Islet precursor cell (in vitro differentiated cells): ENCODE measurements at regions not wholly inside any gene's neighbourhood (a gene's known extent, or its start where the extent isn't known, plus 50 kb on each side); places are given as distances from the start of the nearest gene placed in this dataset.
"Not testable (repeated sequence)": the region's sequence is repeated elsewhere in the genome, so short reads cannot be mapped to it uniquely, and the experiment has no call there.

Source experiments
- DNase-seq: peaks from one replicate; pipeline ENCODE4 v3.0.0-alpha.2; 2018

DNA sequence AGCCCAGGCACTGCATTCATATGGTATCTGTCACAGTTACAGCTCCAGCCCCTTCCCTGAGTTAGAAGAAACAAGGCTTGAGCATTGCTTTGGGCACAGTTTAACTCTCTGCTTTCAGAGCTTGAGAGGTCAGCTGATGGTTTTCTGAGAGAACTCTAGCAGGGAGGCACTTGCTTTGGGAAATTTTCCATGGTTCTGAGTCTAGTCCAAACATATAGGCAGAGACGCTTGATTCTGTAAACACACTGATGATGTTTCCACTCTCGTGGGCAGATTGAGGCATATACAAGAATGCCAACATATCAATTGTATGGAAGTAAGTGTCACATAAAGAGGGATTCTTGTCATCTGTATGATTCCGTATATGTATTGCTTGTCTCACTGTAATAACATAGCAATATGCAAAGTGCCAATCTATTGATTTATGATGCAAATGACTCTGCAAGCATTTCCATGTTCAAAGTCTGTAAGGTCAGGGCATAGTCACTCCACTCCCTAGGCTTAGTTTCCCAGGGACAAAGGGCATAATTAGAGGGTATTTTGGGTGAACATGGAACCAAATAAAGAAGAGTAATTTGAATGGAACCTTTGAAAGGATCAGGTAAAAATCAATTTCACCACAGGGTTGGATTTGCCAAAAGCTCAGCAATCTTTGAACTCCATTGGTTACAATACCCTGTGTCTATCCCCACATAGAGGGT is 239.0 kb downstream of the INHBA start:
- no peak for DNase-seq

DNA sequence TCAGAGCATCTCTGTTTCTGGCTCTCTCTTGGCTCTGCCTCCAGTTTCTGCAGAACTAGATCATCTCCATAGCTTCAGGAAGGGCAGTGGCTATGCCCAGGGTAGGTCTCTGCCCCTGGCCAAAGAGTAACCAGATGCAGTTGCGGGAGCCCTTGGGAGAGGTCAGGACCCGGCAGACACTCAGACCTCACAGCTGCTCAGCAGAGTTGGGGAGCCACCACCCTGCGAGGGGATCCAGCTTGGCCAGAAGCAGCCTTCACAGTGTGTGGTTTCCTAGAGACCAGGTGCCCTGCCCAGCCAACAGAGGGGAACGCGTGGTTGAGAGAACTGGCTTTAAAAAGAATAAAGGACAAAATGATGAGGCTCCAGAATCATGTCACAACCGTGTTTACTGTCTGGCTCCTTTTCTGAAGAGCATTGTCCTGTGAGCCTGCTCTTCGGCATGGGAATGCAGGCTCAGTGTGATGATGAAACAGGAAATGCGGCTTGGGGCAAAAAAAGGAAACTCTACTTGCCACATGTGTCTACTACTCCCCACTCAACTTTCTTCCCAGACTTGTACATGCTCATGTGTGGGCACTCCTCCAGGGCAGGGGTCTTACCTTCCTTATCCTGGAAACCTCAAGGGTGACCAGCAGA is 243.1 kb downstream of the INHBA start:
- no peak for DNase-seq

DNA sequence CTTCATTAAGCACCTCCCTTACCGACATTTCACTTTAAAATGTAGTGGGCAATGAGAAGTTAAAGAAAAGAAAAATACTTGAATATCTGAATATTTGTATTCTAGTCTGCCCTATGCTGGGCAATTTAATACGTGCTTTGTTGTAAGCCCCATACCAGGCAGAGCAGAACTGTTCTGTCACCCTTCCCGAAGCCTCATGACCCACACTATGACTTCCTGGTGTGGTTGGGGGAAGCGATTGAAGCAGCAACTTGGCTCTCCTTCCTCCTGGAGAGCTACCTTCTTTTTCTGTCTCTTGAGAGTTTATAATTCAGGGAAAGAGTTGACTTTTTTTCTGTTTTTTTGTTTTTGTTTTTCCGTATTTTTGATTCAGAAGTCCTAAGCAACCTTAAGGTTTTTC is 243.7 kb downstream of the INHBA start:
- DNase-seq = no peak

DNA sequence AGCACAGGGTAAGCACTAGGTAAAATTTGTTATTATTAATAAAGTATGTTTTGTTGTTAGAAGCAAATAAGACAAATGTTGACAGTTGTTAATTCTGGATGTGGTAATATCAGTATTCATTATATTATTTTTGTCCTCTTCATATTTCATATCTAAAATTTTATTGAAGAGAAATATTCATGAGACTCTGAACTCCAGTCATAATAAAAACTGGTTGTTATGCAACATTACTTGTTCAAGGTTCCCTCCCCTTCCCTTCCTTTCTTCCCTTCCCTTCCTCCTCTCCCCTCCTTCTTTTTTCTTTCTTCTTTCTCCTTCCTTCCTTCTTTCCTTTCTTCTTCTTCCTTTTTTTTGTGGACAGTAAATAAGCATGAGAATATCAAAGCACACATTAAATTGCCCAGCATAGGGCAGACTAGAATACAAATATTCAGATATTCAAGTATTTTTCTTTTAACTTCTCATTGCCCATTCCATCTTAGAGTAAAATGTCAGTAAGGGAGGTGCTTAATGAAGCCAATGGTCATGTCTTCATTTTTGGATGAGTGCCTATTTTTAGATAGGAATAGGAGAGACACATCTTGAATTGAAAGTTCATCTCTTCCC is 245.0 kb downstream of the INHBA start:
- DNase-seq = no peak

DNA sequence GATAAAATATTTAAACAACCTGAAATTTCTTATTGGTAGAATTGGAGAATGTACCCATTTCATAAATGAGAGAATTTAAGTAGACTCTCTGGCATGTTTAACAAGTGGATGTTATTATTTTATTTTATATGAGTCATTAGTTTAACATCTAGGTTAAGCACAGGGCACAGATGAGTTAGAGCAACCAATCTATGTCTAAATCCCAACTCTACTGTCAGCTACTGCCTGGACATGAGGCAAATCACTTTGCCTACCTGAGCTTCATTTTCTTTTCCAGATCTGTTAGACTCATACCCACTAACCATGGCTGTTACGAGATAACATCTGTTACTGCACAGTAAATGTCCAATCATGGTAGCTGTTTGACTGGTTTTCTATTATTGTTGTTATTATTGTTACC is 251.1 kb downstream of the INHBA start:
- no peak for DNase-seq

DNA sequence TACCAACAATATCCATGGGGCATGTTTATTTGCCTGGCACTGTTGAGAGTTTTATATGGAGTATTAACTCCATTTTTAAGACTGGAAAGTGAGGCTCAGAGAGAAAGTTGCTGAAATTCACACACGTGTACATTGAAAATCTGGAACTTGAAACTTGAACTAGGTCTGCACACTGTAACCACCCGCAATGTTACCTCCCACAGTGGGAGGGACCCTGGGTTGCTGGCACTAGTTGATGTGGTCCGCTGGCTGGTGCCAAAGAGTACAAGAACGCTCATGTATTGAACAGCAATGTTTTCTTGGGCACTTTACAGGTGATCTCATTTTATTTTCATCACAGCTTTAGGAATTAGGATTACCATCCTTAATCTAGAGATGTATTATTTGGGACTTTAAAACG is 253.2 kb downstream of the INHBA start:
- DNase-seq = no peak

DNA sequence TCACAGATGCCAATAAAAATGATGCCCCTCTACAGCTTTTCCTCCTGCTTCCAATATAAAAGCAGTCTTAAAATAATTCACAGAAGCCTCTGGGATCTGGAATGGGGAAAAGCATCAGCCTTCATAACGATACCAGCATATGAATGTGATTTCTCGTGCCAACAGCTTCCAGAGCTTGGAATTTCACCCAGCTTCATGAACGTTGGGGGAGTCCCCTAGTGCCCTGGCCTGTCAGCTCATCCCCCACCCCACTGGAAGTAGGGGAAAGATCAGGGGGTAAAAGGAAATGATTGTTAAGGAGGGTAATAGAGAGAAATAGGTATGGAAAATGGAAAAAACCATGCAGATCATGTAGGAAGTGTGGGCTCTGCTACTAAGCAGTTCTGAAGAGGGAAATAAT is 253.6 kb downstream of the INHBA start:
- DNase-seq = no peak

DNA sequence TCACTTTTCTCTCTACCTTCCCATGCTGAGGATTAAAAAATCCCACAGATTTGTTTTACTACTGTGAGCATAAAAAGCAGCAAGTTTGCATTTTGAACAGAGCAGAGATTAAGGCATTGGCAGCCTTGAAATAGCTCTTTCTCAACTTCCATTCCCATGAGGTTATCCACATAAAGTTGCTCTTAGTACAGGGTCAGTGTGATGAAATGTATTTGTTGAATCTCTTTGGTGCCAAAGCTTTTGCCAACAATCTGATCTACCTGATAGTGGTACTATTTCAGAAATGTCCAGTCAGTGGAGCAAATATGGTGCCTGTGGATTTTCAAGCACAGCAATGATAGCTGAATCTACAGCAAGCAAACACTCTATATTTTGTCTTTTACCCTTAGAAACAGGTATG is 254.8 kb downstream of the INHBA start:
- DNase-seq = no peak

DNA sequence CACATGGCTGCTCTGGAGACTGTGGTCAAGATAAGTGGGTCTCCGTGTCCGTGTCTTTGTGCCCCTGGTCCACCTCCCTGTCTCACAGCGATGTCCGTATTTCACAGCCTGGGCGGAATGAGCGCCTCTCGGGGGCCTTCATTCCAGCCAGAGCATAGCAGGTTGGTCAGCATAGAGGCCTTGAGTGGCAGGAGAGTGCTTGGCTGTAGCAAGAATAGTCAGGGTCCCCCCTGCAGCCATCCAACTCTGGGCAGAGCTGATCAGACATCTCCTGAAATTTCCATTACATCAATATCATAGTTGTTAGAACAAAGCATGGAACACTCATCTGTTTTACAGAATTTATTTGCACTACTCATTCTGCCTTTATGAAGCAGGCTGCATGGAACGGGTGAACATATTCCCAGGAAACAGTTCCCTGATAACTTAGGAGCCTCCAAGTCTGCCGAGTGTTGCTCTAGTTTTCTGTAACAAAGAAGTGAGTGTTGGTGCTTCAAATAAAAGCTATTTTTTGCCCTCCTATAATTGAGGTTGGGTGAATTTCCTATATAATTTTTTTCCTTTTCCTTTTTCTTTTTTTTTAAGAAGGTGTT is 255.3 kb downstream of the INHBA start:
- no peak for DNase-seq

DNA sequence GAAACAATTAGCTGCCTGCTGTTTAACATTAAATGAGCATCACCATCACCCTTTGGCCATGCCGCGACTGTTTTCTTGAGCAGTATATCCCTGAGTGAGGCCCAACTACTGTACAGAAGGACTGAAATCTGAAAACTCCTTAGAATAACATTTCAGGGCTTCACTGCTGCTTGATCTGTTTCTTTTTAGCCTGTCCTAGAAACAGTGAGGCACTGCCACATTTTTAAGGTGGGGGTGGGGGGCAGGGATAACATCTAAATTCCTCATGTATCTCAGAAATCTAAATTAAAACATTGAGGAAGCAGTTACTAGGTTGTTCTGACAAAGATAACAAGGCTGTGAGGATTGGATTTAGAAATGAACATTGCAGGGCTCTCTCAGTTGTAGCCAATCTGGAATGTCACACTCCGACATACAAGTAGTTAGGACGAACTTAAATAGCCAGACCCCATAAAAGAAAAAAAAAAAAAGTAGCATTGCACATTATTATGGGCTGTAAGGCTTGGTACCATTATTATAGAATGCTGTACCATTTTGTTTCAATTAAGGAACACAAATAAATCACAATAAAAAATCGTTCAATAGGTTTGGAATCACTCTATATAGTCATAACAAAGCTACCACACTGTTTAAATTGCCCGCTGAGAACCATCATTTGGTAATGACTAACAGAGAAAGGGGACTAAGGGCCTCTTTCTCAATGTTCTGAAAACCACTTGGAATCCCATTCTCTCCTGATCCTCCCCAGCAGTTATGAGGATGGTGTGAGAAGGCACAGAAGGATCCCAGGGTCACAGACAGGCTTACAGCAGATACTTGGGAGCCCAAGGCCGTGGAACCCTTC is 256.1 kb downstream of the INHBA start:
- no peak for DNase-seq

DNA sequence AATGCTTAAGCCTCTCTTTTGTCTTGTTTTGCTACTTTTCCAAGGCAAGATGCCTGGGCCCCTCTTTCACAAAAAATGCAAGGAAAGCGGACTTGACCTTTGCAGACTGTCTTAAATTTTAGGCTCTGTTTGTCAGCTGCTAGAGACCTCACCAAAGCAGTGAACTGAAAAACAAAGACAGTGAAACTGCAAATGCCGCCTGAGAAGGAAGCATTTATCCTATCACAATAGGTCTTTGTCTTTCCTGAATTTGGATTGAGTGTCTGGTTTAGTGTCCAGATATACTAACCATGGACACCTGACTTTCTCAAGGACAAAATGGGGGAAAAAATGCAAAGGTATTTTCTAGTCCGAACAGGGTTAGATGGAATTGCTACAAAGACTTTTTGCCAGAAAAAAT is 256.9 kb downstream of the INHBA start:
- DNase-seq = no peak

DNA sequence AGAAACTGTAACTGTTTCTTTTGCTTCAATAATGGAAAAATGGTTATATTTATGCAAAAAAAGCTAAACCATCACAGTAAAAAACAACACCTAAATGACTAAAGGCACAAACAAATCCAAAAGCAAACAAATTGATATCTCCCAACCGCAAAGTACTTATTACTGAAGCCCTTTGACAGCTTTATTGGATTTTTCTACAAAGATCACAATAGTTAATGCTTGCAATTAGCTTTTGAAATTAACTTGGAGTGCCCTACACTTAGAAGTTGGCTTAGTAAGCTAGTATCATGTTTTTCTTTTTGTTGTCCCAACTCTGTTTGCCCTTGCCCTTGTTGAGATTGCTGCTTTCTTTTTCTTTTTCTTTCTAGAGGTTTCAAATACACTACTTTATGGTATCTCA is 257.5 kb downstream of the INHBA start:
- DNase-seq = no peak

DNA sequence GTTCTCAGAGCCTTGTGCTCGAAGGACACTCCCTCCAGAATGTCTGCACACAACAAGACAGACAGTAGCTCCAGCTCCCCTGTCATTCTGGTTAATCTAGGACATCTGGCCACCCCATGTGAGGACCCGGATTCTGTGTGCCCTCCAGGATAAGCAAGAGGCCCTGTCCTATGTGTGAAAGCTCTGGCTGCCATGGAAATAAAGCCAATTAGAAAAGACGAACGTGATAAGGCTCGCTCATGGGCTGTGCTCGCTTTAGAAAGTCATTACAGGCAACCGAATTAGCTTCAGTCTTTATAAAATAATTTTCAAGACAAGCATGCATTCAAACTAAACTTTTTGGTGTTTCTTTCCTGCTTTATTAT is 263.4 kb downstream of the INHBA start:
- DNase-seq = no peak

DNA sequence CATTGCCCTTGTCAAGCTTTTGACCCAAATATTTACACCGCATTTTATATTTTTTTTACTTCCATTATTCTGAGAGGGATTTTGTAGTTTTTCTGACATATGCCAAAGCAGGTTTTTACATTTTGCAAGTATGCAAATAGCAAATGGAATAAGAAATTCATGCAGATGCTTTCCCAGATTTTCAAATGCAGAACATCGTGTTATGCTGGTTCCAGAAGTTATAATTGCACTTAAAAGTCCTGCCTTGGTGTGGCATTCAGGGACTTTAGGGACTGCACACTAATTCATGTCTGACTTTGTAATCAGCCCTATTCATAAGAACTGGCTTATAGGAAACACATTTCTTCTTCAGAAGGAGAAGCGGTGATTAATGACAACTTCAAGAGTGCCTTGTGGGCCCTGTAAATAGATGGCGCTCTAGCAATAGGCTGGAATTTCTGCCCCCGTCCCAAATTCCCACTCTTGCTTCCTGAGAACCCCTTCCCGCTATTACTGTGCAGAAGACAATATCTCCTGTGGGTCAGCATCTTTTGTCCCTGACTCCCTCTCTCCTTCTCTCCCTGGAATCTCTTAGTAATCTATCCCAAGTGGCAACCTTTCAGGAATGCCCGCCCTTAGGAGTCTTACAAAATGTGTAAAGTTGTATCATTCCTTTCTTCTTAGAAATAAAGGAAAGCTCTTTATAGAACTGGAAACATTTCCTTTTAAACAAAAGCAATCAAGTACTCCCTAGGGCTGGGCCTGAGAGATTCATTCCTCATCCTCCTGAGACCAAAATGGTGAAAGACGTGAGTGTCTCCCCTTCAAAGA is 264.0 kb downstream of the INHBA start:
- no peak for DNase-seq

DNA sequence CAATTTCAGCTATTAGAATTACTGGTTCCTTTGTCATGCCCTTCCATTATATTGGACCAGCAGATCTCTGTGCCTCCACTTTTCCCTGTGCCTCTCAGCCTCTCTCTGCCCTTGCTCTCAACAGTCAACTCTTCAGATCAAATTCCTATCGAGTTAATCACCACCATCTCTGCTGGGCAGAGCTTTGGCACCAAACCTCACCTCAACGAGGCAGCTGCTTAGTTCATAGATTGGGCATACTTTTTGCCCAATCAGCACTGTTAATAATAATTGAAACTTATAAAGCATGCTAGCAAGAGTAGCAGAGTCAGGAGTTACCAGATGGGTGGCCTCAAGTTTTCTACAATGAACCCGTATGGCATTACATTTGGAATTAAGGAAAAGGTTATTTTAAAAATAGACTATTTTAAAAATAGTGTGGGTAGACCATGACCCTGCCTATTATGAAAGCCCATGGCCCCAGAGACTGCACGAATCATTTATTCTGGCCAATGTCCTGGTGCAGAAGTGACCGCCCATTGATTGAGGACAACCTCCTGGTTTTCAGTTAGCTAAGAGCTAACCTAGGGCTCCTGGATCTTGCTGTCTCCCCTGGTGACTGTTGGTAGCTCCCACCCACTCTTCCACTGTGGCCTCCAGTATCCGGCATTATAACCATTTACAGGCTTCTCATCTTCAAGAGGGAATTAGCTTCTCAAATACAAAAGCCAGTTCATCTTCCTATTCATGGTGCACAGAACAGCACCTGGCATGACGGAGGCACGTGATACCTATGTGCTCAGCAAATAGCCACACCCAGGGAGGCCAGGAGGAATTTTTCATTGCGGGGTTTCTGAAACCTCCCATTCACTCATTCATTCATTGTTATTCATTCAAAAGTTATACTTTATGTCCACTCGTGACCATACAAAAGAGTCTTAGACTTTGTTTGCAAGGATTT is 265.4 kb downstream of the INHBA start:
- no peak for DNase-seq

DNA sequence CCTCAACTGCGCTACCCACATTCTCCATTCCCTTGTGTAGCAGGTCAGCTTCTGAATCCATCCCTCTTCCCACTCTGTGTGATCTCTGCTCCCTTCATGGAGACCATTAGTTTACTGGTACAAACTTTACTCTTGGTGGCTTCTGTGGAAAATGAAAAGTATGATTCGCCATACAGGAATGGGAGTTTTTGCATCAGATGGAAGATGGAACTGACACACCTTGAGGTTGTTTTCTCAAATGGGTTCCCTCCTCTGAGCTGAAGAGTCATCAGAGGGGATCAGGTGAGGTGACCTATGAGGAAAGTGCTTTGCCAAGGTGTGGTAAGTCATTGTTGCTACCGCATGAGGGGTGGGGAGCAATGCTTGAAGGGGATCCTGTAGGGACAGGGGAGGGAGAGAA is 266.8 kb downstream of the INHBA start:
- DNase-seq = no peak

DNA sequence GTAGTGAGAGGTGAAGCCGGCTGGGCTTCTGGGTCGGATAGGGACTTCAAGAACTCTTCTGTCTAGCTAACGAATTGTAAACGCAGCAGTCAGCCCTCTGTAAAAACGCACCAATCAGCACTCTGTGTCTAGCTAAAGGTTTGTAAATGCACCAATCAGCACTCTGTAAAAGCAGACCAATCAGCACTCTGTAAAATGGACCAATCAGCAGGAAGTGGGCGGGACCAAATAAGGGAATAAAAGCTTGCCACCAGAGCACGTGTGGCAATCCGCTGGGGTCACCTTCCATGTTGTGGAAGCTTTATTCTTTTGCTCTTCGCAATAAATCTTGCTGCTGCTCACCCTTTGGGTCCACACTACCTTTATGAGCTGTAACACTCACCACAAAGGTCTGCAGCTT is 267.9 kb downstream of the INHBA start:
- DNase-seq = not testable (repeated sequence)

DNA sequence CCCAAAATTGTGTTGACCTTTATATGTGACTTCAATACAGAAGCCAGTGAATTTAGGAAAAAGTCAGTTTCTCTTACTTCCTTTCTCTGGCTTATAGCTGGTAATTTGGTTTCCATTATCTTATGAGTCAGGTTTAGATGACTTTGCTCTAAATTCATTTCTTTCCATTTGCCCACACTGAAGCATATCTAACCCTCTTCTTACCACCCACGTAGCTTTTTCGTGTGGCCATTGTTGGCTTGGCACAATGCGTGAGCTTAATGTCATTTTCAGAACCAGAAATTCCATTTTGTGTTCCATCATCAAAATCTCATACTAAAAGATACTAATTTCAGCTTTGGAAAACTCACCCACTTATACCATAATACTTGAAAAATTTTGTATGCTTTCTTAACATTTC is 271.2 kb downstream of the INHBA start:
- no peak for DNase-seq

DNA sequence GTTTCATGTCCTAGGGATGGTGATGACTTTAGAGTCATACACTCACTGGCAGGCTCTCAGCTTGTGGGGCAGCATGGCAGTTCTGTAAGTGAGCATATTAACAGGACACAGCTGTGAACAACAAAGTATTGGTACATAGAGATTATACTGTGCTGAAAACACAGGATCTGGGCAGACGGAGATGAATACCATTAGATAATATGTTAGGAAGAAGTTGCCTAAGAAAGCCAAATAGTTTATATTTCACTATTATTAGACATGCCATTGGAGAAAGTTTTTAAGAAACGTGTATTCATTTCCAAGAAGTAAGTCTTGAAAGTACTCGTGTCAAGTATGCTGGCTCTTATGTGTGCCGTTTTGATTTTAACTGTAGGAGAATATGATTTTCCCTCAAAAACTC is 274.5 kb downstream of the INHBA start:
- no peak for DNase-seq

DNA sequence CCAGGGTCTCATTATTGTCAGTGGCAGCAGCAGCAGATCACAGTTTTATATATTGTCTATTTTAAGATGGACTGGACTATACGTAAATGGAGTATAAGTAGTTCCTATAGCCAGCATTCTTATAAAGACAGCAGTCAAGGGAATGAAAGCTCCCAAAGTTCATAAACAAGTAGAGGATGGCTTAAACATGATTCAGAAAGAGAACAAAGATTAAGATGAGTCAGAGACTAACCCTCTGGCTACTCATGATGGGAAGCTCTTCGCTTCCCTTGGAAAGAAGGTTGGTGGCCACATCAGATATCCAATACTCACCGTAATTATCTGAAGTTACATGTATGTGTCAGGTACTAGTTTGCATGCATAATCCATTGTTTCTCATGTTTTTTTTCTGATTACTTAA is 277.0 kb downstream of the INHBA start:
- DNase-seq = no peak

DNA sequence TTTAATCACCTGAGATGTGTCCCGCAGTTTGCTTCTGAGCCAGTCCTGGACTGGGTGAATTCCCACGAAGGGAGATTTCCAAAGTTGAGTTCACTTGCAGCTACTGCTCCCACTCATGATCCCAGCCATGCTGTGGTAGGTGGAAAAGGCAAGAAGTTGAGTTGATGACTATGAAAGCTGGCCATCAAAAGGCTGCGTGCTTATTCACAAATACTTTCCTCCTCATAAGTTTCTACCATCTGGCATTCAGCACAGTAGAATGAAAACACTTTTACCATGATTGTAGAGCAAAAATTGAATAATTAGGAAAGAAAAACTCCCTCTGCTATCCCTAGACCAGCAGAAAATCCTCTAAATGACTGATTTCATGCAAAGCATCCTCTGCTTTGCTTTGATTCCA is 281.8 kb downstream of the INHBA start:
- no peak for DNase-seq
